SH-SY5Y (cell line): ENCODE measurements at regions not wholly inside any gene's neighbourhood (a gene's known extent, or its start where the extent isn't known, plus 50 kb on each side); places are given as distances from the start of the nearest gene placed in this dataset.
A peak's percentile ranks its signal among the peaks of the same experiment; 100 is the strongest.

Experiments used
- GATA2 ChIP-seq: IDR thresholded peaks from 2 replicates; pipeline ENCODE4 v1.6.1; 2011; ENCODE audit warnings: mild to moderate bottlenecking, low read depth, low read length
- GATA3 ChIP-seq: IDR thresholded peaks from 2 replicates; pipeline ENCODE4 v1.6.1; 2011; ENCODE audit warnings: low read depth, mild to moderate bottlenecking, low read length, moderate library complexity

DNA sequence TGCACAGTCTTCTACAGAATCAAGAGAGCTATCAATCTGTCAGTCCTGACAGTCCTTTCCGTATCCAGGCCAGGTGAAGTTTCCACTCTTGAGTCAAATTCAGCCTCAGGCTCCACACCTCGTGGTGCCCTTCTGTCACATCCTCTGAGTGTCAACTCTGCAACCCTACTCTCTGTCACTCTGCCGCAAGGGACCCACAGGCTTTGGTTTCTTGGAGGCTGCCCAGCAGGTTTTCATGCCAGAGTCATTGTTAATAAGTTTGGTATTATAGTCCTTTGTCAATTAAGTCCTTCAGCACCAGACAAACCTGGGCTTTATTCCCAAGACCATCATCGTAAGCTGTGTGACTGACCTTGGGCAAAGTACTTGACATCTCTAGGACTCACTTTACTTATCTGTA, 83.4 kb upstream of the KLHL13 start:
- no peak for TF ChIP-seq GATA3
- TF ChIP-seq GATA2, result no peak

DNA sequence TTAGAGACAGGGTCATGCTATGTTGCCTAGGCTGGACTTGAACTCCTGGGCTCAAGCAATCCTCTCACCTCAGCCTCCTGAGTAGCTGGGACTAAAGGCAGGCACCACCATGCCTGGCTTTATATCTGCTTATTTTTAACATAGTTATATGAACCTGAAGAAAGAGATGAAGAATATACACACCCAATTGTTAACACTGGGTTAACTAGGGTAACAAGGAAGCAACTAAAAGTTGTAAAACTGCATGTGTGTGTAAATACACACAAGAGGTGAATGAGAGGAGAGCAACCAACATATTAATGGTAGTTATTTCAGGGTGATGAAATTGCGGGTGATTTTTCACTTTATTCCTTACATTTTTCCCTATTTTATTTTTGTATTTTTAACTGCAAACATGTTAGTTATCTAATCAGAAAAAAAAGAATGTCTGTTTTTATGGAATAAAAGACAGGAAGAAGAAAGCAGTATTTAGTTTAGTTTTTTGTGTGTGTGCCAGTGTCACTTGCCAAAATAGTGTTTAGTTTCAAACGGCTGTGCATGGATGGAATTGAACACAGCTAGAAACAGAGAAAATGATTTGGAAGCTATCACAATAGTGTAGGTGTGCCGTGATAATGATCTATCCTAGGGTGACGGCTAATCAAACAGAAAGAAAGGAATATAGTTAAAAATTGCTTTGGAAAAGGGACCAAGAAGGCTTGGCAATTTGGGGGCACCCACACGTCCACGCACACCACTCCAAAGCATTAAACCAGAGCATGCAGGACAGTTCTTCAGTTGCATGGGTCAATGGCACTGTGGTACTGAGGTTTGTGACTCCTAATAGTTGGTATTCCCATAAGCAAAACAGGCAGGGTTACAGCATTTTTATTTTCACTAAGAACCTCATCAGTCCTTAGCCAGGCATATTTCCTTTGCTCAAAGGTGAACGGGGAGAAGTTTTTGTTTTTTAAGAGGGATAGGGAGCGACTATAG, 89.1 kb upstream of the KLHL13 start:
- TF ChIP-seq GATA2 (no peak), GATA3 (no peak)

- no peak for TF ChIP-seq GATA3
- no peak for TF ChIP-seq GATA2
Measured at GRCh38 chrX:118207831-118208453, 91.3 kb upstream of the KLHL13 start.

- TF ChIP-seq GATA2 (no peak), GATA3 (no peak)
Measured at GRCh38 chrX:118208481-118208880, 91.9 kb upstream of the KLHL13 start.

DNA sequence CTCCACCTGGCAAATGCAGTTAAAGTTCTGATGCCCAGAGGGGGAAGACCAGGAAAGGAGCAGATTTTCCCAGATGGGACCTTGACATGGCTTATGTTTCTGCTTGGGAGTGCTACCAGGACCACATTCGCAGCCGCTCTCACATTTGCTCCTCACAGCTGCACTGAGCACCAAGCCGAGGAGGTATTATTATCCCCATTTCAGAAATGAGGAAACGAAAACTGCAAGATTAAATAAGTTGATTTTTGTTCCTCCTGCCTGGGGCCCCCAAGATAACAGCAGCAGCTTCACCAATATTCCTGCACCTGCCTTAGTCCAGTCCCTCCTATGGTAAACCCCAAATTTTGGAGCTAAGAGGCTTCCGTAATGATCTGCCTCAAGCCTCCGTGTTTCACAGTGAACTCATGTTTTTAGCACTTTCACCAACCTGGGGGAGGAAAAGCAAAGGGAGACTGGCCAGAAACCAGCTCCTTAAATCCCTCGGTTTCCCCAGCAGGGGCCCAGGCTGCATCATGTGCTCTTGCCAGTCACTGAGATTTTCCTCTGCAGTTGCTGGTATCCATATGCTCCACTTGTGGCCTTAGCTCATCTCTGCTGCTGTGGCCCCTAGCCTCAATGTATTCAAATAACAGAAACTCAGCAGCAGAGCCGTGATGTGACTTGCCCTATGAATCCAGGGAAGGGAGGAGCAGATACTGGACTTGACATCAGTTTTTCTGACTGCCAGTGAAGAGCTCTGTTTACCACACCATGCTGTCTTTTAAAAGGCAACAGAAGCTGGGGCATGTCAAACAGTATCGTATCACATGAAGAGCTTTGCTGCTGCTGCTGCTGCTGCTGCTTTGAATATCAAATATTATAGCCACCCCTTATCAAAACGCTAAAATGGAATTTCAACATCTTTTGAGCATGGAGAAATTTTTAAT, 95.5 kb upstream of the KLHL13 start:
- TF ChIP-seq GATA2, result no peak
- no peak for TF ChIP-seq GATA3

GRCh38 chrX:118212817-118213183, 96.2 kb upstream of the KLHL13 start:
- TF ChIP-seq GATA3, result no peak
- TF ChIP-seq GATA2, result no peak

DNA sequence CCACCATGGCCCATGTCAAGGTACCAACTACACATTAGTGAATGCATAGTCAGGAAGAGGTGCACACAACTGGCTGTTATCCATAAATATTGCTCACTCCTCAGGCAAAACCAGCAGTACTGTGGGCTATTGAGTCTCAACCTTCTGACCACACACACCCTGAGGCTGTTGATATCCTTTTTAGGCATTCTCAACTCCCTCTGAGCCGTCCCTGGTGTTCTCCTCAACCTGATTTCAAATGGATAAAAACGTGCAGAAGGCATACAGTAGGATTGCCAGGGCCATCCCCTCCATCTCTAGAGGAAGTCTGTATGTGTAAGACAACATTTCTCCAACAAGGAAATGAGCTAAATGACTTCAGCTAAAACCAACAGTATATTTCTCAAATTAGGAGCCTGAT, 98.7 kb upstream of the KLHL13 start:
- no peak for TF ChIP-seq GATA3
- TF ChIP-seq GATA2, result no peak

DNA sequence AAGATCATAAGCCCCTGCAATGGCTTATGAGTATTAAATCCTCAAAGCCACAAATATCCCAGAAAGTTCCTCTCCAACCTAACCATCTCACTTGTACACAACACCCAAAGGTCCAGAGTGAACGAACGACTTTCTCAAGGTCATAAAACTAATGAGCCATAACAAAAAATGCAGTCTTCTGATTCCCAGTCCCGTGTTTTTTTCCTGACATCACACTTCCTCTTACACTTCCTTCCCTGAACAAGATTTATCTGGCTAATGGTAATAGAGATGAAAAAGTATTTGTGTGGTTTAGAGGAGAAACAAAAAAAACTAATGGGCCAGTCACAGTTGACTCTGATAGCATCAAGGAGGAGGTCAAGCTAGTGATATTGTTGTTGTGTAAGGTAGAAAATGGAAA, 99.5 kb upstream of the KLHL13 start:
- TF ChIP-seq GATA2, result no peak
- TF ChIP-seq GATA3, result no peak

DNA sequence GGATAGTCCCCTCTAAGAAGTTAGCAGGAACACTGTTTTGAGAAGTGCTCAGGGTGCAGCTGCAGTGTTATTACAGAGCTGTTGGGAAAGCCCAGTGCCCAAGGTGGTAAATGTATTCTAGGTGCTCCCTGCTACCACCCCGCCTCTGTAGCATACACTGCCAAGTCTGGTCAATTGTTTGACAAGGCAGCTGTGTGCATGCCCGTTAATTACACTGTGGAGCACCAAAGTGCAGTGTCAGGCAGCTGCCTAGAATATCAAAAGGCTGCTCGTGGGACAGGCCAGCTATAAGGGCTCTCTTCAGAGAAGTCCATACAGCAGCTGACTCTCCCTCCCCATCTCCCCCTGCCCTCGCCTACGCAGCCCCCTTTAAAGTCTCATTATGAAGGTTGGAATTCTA, 99.9 kb upstream of the KLHL13 start:
- TF ChIP-seq GATA2 (no peak), GATA3 (no peak)

GRCh38 chrX:118218079-118218478, 101.5 kb upstream of the KLHL13 start:
- TF ChIP-seq GATA3 (no peak), GATA2 (no peak)

GRCh38 chrX:118218940-118219339, 102.3 kb upstream of the KLHL13 start:
- no peak for TF ChIP-seq GATA3
- no peak for TF ChIP-seq GATA2

DNA sequence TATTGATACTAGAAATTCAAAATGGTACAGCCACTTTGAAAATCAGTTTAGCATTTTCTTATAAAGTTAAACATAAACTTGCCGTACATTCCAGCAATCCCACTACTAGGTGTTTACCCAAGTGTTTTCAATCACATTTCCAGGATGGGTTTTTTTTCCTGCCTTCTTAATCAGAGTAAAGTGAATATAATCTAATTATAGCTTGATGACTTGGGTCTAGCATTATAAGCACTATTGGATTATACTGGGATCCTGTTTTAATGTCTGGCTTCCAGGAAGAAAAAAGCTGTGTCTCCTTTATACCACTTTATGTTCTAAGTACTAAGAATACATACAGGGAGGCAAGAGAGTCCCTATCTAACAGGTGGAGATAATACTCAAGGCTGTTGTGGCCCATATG, 103.3 kb upstream of the KLHL13 start:
- TF ChIP-seq GATA2 (no peak), GATA3 (no peak)

GRCh38 chrX:118220509-118220908, 103.9 kb upstream of the KLHL13 start:
- no peak for TF ChIP-seq GATA2
- no peak for TF ChIP-seq GATA3

DNA sequence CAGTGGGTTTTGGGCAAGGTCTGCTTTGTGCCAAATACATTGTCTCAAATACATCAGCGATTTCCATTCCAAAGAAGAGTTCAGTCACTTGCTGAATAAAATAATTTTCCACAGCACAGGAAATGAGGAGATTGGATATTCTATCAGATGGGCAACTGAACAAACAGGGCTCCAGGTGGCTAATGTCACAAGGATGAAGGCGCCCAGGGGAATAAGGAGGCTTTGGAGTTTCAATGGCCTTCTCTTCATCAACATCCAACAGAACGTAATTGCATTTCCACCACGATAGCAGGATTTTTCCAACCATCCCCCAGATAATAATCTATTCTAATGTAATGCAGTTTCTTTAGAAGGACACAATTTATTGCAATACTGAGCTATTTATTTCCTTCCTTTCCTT, 104.7 kb upstream of the KLHL13 start:
- TF ChIP-seq GATA2, result peak; percentile 98
- TF ChIP-seq GATA3, result peak; percentile 95

DNA sequence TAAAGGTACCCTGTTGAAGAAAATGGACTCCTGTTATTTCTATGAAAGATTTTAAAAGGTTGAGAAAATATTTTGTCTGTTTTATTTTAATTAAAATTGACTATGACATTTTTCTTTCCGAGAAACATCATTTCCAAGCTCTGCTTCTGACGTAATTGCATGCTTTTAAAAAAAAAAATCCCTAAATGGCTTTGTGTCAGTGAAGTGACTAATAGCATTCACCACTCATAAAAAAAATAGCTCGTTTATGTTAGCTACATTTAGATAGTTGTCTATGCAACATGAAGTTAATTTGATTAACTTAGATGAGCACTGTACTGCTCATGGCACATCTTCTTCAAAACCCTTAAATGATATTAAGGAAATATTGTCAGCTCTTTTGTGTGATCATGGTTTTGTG, 105.1 kb upstream of the KLHL13 start:
- TF ChIP-seq GATA2 (no peak), GATA3 (no peak)
